ENCODE measurements at regions not wholly inside any gene's neighbourhood (a gene's known extent, or its start where the extent isn't known, plus 50 kb on each side); places are given as distances from the start of the nearest gene placed in this dataset.

GRCh38 chr18:73617981-73618380 is 529.7 kb downstream of the FBXO15 start:
- DNase-seq = no peak

- DNase-seq = no peak
These were observed 532.1 kb downstream of the FBXO15 start for GRCh38 chr18:73615506-73615905.

GRCh38 chr18:73614812-73615211 is 532.8 kb downstream of the FBXO15 start:
- no peak for DNase-seq

DNA sequence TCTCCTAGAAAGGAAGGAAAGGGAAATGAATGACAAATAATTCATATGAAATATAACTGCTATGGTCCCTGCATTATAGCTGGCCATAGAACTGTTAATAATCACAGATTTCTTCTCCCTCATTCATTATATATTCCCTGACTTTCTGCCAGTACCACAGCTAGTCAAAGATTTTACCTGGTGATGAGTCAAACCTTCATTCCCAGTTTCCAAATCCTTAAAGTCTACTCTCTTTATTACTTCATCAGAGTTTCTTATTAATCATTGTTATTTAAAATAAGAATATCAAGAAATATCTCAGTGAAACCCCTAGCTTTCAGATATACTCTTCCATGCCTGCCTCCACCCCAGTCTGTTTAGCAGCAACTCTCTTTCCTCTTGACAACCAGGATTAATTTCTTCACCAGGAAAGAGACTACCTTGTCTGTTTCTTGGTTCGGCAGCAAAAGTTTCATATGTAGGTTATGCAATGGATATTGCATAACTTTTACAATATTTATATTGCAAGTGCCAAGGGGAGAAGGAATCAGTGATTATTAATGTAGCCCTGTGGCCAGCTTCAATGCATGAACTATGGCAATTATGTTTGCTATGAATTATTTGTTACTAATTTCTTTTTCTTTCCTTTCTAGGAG is 533.8 kb downstream of the FBXO15 start:
- no peak for DNase-seq

DNA sequence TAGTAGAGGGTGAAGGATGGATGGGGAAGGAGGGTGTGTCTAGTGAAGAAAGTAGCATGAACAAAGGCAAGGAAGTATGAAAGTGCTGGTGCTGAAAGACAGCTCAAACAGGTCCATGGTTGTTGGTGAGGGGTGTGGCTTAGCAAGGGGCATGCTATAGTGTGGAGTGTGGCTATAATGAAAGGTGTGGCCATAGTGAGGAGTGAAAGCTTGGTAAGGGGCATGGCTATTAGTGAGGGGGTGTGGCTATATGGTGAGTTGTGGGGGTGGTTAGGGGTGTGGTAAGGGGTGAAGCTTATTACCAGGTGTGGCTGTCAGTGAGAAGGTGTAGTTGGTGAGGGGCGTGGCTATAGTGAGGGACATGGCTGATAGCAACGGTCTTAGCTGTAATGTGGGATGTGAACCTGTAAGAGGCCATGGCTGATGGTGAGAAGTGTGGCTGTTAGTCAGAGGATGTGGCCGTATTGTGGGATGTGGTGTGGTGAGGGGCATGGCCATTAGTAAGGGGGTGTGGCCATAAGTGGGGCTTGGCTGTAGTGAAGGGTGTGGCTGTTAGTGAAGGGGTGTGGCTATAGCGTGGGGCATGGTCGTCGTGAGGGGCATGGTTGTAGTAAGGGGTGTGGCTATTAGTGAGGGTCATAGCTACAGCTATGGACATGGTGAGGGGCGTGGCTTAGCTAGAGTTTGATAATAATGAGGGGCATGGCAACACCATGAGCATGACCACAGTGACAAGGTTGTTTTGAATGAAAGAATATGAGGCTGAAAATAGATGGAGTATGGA is 549.6 kb downstream of the FBXO15 start:
- DNase-seq = no peak

GRCh38 chr18:73594749-73595148 is 552.9 kb downstream of the FBXO15 start:
- no peak for DNase-seq

DNA sequence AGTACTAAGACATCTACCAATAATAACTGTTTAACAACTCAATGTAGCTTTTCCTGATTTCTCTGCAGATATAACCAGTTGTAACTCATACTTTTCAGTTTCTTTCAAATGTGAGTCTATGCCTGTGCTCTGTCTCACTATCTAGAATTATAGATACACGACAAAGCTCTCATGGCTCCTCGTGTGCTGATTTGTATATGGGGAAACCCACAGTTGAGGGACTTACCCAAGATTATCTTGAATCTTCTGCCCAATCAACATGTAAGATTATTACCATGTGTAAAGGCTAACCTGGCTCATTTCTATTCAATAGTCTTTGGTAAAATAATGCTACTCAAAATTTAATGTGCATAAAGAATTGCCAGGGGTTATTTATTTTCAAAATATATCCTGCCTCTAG is 554.4 kb downstream of the FBXO15 start:
- no peak for DNase-seq

DNA sequence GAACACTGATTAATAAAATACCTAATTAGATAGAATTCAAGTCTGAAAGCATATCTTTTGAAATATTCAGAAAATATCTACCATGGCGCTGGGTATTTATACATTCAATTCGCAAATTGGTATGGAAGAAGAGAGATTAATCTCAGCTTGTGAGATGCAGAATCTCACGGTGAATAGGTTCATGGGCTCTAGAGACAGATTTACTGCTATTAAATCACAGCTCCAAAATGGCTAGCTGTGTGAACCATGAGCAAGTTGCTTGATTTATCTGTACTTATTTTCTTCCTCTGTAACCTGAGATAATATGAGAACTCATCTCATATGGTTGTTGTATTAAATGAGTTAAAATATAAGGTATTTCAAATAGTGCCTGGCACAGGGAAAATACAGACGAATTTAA is 556.7 kb downstream of the FBXO15 start:
- no peak for DNase-seq

DNA sequence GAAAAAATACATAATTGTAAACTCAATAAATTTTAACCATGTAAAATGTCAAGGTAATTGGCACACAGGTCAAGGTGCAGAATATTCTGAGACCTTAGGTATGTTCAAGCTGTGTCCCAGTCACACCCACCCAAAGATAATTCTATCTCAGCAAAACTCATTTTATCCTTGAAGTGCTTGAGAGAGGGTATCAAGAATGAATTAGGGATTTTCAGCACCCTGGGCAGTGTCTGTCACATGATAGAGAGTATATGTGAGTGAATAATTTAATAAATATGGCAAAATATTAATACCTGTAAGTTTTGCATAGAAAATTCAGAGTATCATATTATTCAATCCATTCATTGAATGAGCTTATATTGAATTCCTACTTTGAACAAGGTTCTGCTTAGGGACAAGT is 567.9 kb downstream of the FBXO15 start:
- no peak for DNase-seq

DNA sequence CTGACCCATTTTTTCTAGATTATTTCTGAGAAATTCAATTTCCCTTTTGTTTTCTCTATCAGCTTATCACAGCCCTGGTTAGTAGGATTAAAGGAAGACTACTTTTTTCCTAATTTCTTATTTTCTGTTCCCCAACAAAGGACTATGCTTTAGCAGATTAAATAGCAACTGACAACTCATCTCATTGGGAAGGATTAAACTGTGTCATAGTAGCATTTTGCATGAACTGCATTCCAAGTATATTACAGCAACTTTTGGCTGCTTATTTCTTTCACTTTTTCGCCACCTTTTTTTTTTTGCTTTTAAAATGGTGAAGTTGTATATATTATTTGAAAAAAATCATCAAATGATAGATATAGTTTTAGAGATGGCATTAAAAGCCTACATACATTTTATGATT is 570.3 kb downstream of the FBXO15 start:
- DNase-seq = no peak

DNA sequence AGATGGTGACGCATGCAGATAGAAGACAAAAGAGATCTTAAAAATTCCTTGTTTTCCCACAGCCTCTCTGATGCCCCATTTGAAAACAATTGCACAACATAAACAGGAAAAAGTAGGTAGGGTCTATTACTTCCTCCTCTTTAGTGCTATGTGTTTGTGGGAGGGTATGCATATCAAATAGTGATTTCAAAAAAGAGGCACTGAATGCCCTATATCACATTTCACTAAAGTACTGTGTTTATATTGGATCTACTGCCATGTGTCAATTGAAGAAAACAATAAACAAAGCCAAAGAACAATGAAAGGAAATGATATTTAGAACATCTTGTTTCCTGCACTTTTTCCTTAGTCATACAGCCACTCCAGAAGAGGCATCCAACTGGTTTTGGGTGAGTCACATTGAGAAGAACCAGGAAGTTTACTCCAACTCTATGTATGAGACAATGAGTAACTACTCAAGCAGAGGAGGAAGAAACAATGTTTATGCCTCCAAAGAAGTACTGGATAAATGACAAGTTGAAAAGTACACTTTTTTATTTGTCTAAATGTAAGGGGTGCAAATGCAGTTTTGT is 583.6 kb downstream of the FBXO15 start:
- no peak for DNase-seq

GRCh38 chr18:73563345-73563744 is 584.3 kb downstream of the FBXO15 start:
- no peak for DNase-seq

DNA sequence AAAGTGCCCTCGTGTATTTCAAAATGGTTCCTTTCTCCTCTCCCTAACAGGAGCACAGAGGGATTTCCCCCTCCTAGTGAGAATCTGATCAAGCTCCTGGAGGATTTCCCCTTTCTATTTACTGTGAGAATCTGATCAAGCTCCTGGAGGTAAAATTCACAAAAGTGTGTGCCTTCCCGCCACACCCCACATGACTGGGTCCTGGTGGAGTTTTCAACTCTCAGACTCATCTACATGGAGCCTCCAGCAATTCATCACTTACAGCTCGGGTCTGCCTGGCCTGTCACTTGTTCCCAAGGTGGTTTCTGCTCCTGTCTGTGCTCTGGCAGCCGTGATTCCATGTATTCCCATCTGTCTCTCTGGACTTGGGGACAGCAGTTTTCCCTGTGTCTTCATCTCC is 590.7 kb downstream of the FBXO15 start:
- DNase-seq = no peak

DNA sequence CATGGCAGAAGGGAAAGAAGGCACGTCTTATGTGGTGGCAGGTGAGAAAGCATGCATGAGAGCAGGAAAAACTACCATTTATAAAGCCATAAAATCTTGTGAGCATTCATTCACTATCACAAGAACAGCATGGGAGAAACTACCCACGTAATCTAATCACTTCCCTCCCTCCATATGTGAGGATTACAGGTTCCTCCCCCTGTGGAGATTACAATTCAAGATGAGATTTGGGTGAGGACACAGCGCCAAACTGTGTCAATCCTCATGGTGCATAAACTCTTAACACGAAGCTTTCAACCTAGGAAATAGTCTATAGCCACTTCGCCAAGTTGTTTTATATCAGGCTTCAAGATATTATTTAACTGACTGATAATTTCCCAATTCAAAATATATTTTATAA is 595.5 kb downstream of the FBXO15 start:
- DNase-seq = no peak

- DNase-seq = no peak
These were observed 596.4 kb downstream of the FBXO15 start for GRCh38 chr18:73551211-73551610.

DNA sequence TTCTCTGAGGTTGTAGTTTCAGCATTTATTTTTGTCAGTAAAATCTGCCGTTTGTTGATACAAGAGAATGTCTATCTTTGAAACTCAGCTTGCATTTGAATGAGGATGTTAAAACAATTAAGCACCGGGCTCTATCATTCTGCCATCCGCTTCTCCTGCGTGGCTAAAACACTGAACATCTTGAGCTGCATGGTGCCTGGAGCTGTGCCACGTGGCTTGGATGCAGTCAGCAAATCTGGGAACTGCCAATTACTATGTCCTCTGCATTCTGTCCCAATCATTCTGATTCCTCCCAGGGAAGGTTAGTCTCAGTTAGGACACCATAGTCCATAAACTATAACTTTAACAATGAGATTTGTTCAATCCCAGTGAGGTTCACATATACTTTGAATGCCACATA is 598.4 kb downstream of the FBXO15 start:
- no peak for DNase-seq

DNA sequence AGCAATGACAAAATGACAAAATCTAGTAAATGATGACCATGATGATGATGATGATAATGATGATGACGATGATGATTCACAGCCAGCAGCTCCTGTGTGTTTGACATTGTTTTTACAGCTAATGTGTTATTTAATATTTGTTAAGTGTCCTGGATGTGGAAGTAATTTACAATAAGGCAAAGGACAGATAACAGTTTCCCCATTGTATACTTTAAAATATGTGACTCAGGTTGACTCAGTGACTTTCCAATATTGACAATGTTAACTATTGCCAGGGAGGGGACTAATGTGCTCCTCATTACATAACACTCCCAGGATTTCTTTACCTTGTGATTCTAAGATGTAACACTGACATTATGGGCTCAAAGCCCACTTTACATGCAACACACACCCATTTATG is 602.2 kb downstream of the FBXO15 start:
- DNase-seq = no peak

GRCh38 chr18:73544617-73545016 is 603.0 kb downstream of the FBXO15 start:
- DNase-seq = no peak

- no peak for DNase-seq
These were observed 603.6 kb downstream of the FBXO15 start for GRCh38 chr18:73544032-73544431.

GRCh38 chr18:73535990-73536389 is 611.6 kb downstream of the FBXO15 start:
- no peak for DNase-seq

- DNase-seq = no peak
These were observed 612.4 kb downstream of the FBXO15 start for GRCh38 chr18:73535189-73535588.

DNA sequence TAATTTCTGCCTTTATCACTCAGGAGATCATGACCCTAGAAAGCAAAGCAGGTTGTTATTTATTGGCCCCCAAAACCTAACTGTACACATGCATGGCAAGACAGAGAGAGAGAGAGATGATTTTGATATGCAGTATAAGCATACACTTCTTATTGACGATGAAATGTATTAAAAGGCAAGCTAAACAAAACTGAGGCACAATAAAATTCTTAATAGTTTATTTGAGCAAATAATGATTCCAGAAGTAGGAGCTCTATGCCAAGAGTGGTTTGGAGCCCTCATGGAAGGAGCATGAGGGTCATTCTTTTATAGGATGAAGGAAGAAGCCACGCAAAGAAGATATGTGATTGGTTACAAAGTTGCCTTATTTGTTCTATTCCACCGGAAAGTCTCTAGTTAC is 616.0 kb downstream of the FBXO15 start:
- DNase-seq = no peak

GRCh38 chr18:73528066-73528465 is 619.6 kb downstream of the FBXO15 start:
- no peak for DNase-seq

DNA sequence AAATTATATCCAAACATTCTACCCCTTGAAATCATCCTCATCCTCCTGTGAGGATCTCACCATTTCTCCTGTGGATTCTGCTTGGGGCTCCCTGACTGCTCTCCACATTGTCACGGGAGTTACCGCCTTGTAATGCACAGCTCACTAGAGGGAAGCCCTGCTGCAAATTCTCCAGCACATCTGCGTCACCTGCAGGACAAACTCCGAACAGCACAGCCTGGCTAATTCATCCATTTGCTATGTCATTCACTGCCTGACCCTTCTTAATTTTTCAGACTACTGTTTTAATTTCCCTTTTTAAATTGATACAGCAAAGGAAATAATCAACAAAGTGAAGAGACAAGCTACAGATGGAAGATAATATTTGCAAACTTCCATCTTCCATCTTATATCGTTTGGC is 627.4 kb downstream of the FBXO15 start:
- no peak for DNase-seq

All from right hindlimb (tissue), 1 donor.